GM23248 (cell line): ENCODE measurements at regions not wholly inside any gene's neighbourhood (a gene's known extent, or its start where the extent isn't known, plus 50 kb on each side); places are given as distances from the start of the nearest gene placed in this dataset.

ENCODE experiments used
- DNase-seq: peaks from one replicate; pipeline ENCODE4 v3.0.0-alpha.2; 2015
- H2AFZ ChIP-seq: fragments of 200-600 bp; sonication (generic); 2 replicates; pipeline ENCODE4 v1.6.1; 2016; ENCODE audit warnings: antibody characterized with exemption
- H3F3A ChIP-seq: fragments of 200-600 bp; sonication (generic); 2 replicates; pipeline ENCODE4 v1.6.1; 2016; ENCODE audit warnings: mild to moderate bottlenecking, antibody characterized with exemption, mixed run types; ENCODE audit not compliant: insufficient read depth
- H3K27ac ChIP-seq: fragments of 200-600 bp; sonication (generic); 2 replicates; pipeline ENCODE4 v1.5.1; 2016; ENCODE audit warnings: mild to moderate bottlenecking
- H3K27me3 ChIP-seq: fragments of 200-600 bp; sonication (generic); replicated peaks from 2 replicates; pipeline ENCODE4 v1.6.1; 2016; ENCODE audit warnings: mild to moderate bottlenecking; ENCODE audit not compliant: insufficient read depth
- H3K36me3 ChIP-seq: fragments of 200-600 bp; sonication (generic); 2 replicates; pipeline ENCODE4 v1.6.1; 2016; ENCODE audit warnings: low read depth, mild to moderate bottlenecking
- H3K4me1 ChIP-seq: fragments of 200-600 bp; sonication (generic); 2 replicates; pipeline ENCODE4 v1.6.1; 2016; ENCODE audit warnings: mild to moderate bottlenecking; ENCODE audit not compliant: insufficient read depth
- H3K4me2 ChIP-seq: fragments of 200-600 bp; sonication (generic); one replicate; pipeline ENCODE4 v1.6.1; 2016; ENCODE audit warnings: mild to moderate bottlenecking; ENCODE audit not compliant: unreplicated experiment
- H3K4me3 ChIP-seq: fragments of 200-600 bp; sonication (generic); 2 replicates; pipeline ENCODE4 v1.5.1; 2016; ENCODE audit warnings: mild to moderate bottlenecking
- H3K79me2 ChIP-seq: fragments of 200-600 bp; sonication (generic); 2 replicates; pipeline ENCODE4 v1.6.1; 2016; ENCODE audit warnings: mild to moderate bottlenecking; ENCODE audit not compliant: insufficient read depth
- H3K9ac ChIP-seq: fragments of 200-600 bp; sonication (generic); 2 replicates; pipeline ENCODE4 v1.6.1; 2016; ENCODE audit warnings: mild to moderate bottlenecking
- H3K9me2 ChIP-seq: fragments of 200-600 bp; sonication (generic); 2 replicates; pipeline ENCODE4 v1.6.1; 2016; ENCODE audit warnings: mixed run types, mild to moderate bottlenecking, moderate library complexity; ENCODE audit not compliant: insufficient read depth
- H3K9me3 ChIP-seq: fragments of 200-600 bp; sonication (generic); one replicate; pipeline ENCODE4 v1.6.1; 2017; ENCODE audit warnings: low read depth
- H4K20me1 ChIP-seq: fragments of 200-600 bp; sonication (generic); 2 replicates; pipeline ENCODE4 v1.6.0; 2016; ENCODE audit not compliant: insufficient read depth
- EZH2 ChIP-seq: fragments of 200-600 bp; sonication (generic); IDR thresholded peaks from 2 replicates; pipeline ENCODE4 v1.6.1; 2018; ENCODE audit warnings: antibody characterized with exemption, mild to moderate bottlenecking; ENCODE audit not compliant: insufficient read depth, poor library complexity, severe bottlenecking
- EZH2phosphoT487 ChIP-seq: fragments of 200-600 bp; sonication (generic); IDR thresholded peaks from 2 replicates; pipeline ENCODE4 v1.6.1; 2018; ENCODE audit warnings: antibody characterized with exemption, moderate library complexity, mild to moderate bottlenecking, low read depth; ENCODE audit not compliant: insufficient read depth
- WGBS, 2 experiments: methylation state at CpG; one replicate each; pipeline ENCODE4 v1.1.6; 2015 to 2017; ENCODE audit warnings: low lambda C conversion rate in 2 of 2, low coverage in 1 of 2; ENCODE audit errors: missing lambda C conversion rate in 2 of 2; 5-methylcytosine and 5-hydroxymethylcytosine counted together
- in situ Hi-C: fragments of 300-500 bp; cut with MboI; formaldehyde crosslinking; loops from 2 replicates; pipeline ENCODE4 v1.15.0; 2020

- WGBS, 2 experiments = 41 to 47% methylated on average over 5 of the region's 5 CpGs
- peaks cover 8% of the 10 kb centered on the region; the same call in 1 of the 2 replicates for H3K27me3 ChIP-seq
- H3K27ac ChIP-seq = no peak overlapping the region
- no peaks in the 10 kb centered on the region for H3K36me3 ChIP-seq
- H3K9ac ChIP-seq = no peak overlapping the region
- H3F3A ChIP-seq = no peaks in the 10 kb centered on the region
- H4K20me1 ChIP-seq = no peaks in the 10 kb centered on the region
- no peak overlapping the region for H3K4me2 ChIP-seq
- H3K9me3 ChIP-seq = no peaks in the 10 kb centered on the region
- in situ Hi-C loops = no loop called here
- no peaks in the 10 kb centered on the region for H3K4me1 ChIP-seq
- no peak overlapping the region for H3K4me3 ChIP-seq
- no peak for TF ChIP-seq EZH2
- TF ChIP-seq EZH2phosphoT487 = no peak
- no peaks in the 10 kb centered on the region for H3K79me2 ChIP-seq
- H3K9me2 ChIP-seq = no peaks in the 10 kb centered on the region
- DNase-seq = no peak
- H2AFZ ChIP-seq = no peak overlapping the region
Measured at GRCh38 chr4:56158483-56158882, 209.7 kb downstream of the CEP135 start.

- WGBS, 2 experiments = 35 to 36% methylated on average over 6 of the region's 6 CpGs
- TF ChIP-seq EZH2phosphoT487 (no peak), EZH2 (no peak)
- no peak for DNase-seq
Measured at GRCh38 chr4:56156141-56156540, 207.4 kb downstream of the CEP135 start.

GRCh38 chr4:56155432-56155831 is 206.7 kb downstream of the CEP135 start:
- TF ChIP-seq EZH2 (no peak), EZH2phosphoT487 (no peak)
- H3K9me3 ChIP-seq = no peaks in the 10 kb centered on the region
- H3K9ac ChIP-seq = no peak overlapping the region
- H3K4me2 ChIP-seq = no peak overlapping the region
- WGBS, 2 experiments = 19 to 21% methylated on average over 4 of the region's 4 CpGs
- H3K4me3 ChIP-seq = no peak overlapping the region
- no peaks in the 10 kb centered on the region for H3K79me2 ChIP-seq
- H3K27ac ChIP-seq = no peak overlapping the region
- no peaks in the 10 kb centered on the region for H3F3A ChIP-seq
- H3K9me2 ChIP-seq = no peaks in the 10 kb centered on the region
- no peaks in the 10 kb centered on the region for H4K20me1 ChIP-seq
- H3K4me1 ChIP-seq = no peaks in the 10 kb centered on the region
- no peak for DNase-seq
- no peak overlapping the region for H2AFZ ChIP-seq
- H3K27me3 ChIP-seq = peaks cover 11% of the 10 kb centered on the region; the same call in 1 of the 2 replicates
- in situ Hi-C loops = no loop called here
- no peaks in the 10 kb centered on the region for H3K36me3 ChIP-seq

More at GRCh38 chr4:56156141-56156540, 207.4 kb downstream of the CEP135 start:
- Histone ChIP-seq H3K27ac (no peak overlapping the region), H3K4me2 (no peak overlapping the region), H3K79me2 (no peaks in the 10 kb centered on the region), H3K9ac (no peak overlapping the region), H2AFZ (no peak overlapping the region), H3K36me3 (no peaks in the 10 kb centered on the region), H3K9me3 (no peaks in the 10 kb centered on the region), H3K4me3 (no peak overlapping the region), H3F3A (no peaks in the 10 kb centered on the region), H3K27me3 (peaks cover 11% of the 10 kb centered on the region; the same call in 1 of the 2 replicates), H3K4me1 (no peaks in the 10 kb centered on the region), H3K9me2 (no peaks in the 10 kb centered on the region), H4K20me1 (no peaks in the 10 kb centered on the region)
- in situ Hi-C loops = no loop called here

- Histone ChIP-seq H4K20me1 (no peaks in the 10 kb centered on the region), H3F3A (no peaks in the 10 kb centered on the region), H3K79me2 (no peaks in the 10 kb centered on the region), H3K4me2 (no peak overlapping the region), H3K4me3 (no peak overlapping the region), H2AFZ (no peak overlapping the region), H3K36me3 (no peaks in the 10 kb centered on the region), H3K27me3 (0 out of 2 replicates have a peak, but pooled peaks cover 5% of the 10 kb centered on the region), H3K27ac (peak overlapping the region; percentile 26), H3K9me2 (no peaks in the 10 kb centered on the region), H3K9me3 (no peaks in the 10 kb centered on the region), H3K4me1 (peaks cover 15% of the 10 kb centered on the region), H3K9ac (no peak overlapping the region)
- in situ Hi-C loops = no loop called here
- WGBS, 2 experiments = 17 to 18% methylated on average over 2 of the region's 2 CpGs
- peak; percentile 70 for DNase-seq
- TF ChIP-seq EZH2 = no peak
- TF ChIP-seq EZH2phosphoT487 = no peak
Measured at GRCh38 chr4:56149591-56149990, 200.8 kb downstream of the CEP135 start.

- H3F3A ChIP-seq = no peaks in the 10 kb centered on the region
- H3K79me2 ChIP-seq = no peaks in the 10 kb centered on the region
- DNase-seq = peak; percentile 37
- 34 to 39% methylated on average over 2 of the region's 2 CpGs for WGBS, 2 experiments
- no peaks in the 10 kb centered on the region for H3K36me3 ChIP-seq
- no peak overlapping the region for H3K4me3 ChIP-seq
- peaks cover 15% of the 10 kb centered on the region for H3K4me1 ChIP-seq
- TF ChIP-seq EZH2 (no peak), EZH2phosphoT487 (no peak)
- H3K9me2 ChIP-seq = no peaks in the 10 kb centered on the region
- no peaks in the 10 kb centered on the region for H3K9me3 ChIP-seq
- no peaks in the 10 kb centered on the region for H4K20me1 ChIP-seq
- H3K4me2 ChIP-seq = no peak overlapping the region
- in situ Hi-C loops = no loop called here
- H3K27ac ChIP-seq = peak overlapping the region; percentile 26
- H2AFZ ChIP-seq = no peak overlapping the region
- 0 out of 2 replicates have a peak, but pooled peaks cover 6% of the 10 kb centered on the region for H3K27me3 ChIP-seq
- H3K9ac ChIP-seq = no peak overlapping the region
Measured at GRCh38 chr4:56148428-56148827, 199.7 kb downstream of the CEP135 start.
